Upper lobe of left lung (tissue), 4 donors: ENCODE measurements at regions not wholly inside any gene's neighbourhood (a gene's known extent, or its start where the extent isn't known, plus 50 kb on each side); places are given as distances from the start of the nearest gene placed in this dataset.

Experiments used
- EP300 ChIP-seq, 4 donors: sonication (generic); formaldehyde crosslinking; IDR thresholded peaks; one replicate each; pipeline ENCODE4 v1.5.1; 2017; ENCODE audit warnings: antibody characterized with exemption in 4 of 4, control low read depth in 2 of 4
- POLR2A ChIP-seq, 4 donors: fragments of 450-650 bp; IDR thresholded peaks; one replicate each; pipeline ENCODE4 v1.5.1; 2016 to 2017; ENCODE audit warnings: antibody characterized with exemption in 4 of 4, mild to moderate bottlenecking in 2 of 4
- POLR2AphosphoS5 ChIP-seq, 2 donors: sonication (generic); formaldehyde crosslinking; IDR thresholded peaks; one replicate each; pipeline ENCODE4 v1.5.1; 2017; ENCODE audit warnings: antibody characterized with exemption in 2 of 2
- TF ChIP-seq, protein P1 (sequence below), 6 experiments: fragments of 450-650 bp in 4 of 6; fragments of 200-600 bp in 2 of 6; sonication (generic) in 2 of 6; IDR thresholded peaks; one replicate each; pipeline ENCODE4 v1.5.1; 2016 to 2019; ENCODE audit warnings: antibody characterized with exemption in 6 of 6

DNA sequence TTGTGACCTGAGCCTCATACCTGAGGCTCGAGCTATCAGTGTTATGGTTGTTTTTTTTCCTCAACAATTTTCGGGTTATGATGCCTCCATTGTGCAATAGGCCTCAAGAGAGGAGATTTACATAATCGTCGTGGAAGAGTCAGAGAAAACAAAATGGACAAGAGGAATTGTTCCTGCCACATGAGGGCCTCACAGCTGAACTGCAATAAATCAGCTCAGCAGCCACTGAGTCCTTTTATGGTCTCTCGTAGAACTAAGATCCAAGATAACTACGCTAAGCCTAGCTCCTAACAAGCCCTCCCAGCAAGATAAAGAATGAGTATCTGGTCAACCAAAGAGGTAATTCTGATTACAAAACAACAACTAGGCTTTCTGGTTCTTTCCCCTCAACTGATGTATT, 336.8 kb downstream of the WDR11 start:
- TF ChIP-seq POLR2A (IDR thresholded peaks at IDR 0.05), result no peak
- TF ChIP-seq, protein P1, sequence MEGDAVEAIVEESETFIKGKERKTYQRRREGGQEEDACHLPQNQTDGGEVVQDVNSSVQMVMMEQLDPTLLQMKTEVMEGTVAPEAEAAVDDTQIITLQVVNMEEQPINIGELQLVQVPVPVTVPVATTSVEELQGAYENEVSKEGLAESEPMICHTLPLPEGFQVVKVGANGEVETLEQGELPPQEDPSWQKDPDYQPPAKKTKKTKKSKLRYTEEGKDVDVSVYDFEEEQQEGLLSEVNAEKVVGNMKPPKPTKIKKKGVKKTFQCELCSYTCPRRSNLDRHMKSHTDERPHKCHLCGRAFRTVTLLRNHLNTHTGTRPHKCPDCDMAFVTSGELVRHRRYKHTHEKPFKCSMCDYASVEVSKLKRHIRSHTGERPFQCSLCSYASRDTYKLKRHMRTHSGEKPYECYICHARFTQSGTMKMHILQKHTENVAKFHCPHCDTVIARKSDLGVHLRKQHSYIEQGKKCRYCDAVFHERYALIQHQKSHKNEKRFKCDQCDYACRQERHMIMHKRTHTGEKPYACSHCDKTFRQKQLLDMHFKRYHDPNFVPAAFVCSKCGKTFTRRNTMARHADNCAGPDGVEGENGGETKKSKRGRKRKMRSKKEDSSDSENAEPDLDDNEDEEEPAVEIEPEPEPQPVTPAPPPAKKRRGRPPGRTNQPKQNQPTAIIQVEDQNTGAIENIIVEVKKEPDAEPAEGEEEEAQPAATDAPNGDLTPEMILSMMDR (IDR thresholded peaks at IDR 0.05), result peak in 1 of 6 experiments; percentile 9
- TF ChIP-seq POLR2AphosphoS5 (IDR thresholded peaks at IDR 0.05), result no peak
- no peak for TF ChIP-seq EP300 (IDR thresholded peaks at IDR 0.05)
